Gastroesophageal sphincter (tissue), 3 donors: ENCODE measurements at regions not wholly inside any gene's neighbourhood (a gene's known extent, or its start where the extent isn't known, plus 50 kb on each side); places are given as distances from the start of the nearest gene placed in this dataset.
"Not testable (repeated sequence)": the region's sequence is repeated elsewhere in the genome, so short reads cannot be mapped to it uniquely, and the experiment has no call there.

Experiments used
- EP300 ChIP-seq: sonication (generic); formaldehyde crosslinking; IDR thresholded peaks from one replicate; pipeline ENCODE4 v1.6.1; 2017; ENCODE audit warnings: antibody characterized with exemption, mild to moderate bottlenecking
- POLR2A ChIP-seq, 2 donors: fragments of 450-650 bp; IDR thresholded peaks; one replicate each; pipeline ENCODE4 v1.6.1; 2017; ENCODE audit warnings: antibody characterized with exemption in 2 of 2, mild to moderate bottlenecking in 2 of 2, moderate library complexity in 1 of 2
- POLR2AphosphoS5 ChIP-seq: sonication (generic); formaldehyde crosslinking; IDR thresholded peaks from one replicate; pipeline ENCODE4 v1.6.1; 2017; ENCODE audit warnings: antibody characterized with exemption
- TF ChIP-seq, protein P1 (sequence below), 4 experiments: fragments of 200-600 bp in 2 of 4; fragments of 450-650 bp in 2 of 4; sonication (generic) in 1 of 4; IDR thresholded peaks; one replicate each; pipeline ENCODE4 v1.5.1; 2017 to 2019; ENCODE audit warnings: antibody characterized with exemption in 4 of 4, mild to moderate bottlenecking in 2 of 4, moderate library complexity in 2 of 4

- TF ChIP-seq, protein P1, sequence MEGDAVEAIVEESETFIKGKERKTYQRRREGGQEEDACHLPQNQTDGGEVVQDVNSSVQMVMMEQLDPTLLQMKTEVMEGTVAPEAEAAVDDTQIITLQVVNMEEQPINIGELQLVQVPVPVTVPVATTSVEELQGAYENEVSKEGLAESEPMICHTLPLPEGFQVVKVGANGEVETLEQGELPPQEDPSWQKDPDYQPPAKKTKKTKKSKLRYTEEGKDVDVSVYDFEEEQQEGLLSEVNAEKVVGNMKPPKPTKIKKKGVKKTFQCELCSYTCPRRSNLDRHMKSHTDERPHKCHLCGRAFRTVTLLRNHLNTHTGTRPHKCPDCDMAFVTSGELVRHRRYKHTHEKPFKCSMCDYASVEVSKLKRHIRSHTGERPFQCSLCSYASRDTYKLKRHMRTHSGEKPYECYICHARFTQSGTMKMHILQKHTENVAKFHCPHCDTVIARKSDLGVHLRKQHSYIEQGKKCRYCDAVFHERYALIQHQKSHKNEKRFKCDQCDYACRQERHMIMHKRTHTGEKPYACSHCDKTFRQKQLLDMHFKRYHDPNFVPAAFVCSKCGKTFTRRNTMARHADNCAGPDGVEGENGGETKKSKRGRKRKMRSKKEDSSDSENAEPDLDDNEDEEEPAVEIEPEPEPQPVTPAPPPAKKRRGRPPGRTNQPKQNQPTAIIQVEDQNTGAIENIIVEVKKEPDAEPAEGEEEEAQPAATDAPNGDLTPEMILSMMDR (IDR thresholded peaks at IDR 0.05): not testable (repeated sequence)
- TF ChIP-seq POLR2AphosphoS5; POLR2A (IDR thresholded peaks at IDR 0.05); EP300: not testable (repeated sequence)
Observed at GRCh38 chr16:85205257-85205656, 93.0 kb upstream of the CIBAR2 start.
